ENCODE measurements at regions not wholly inside any gene's neighbourhood (a gene's known extent, or its start where the extent isn't known, plus 50 kb on each side); places are given as distances from the start of the nearest gene placed in this dataset.

- H3K4me3 ChIP-seq (ENCODE audit: low read depth, low read length), result no peak overlapping the region
- H3K4me1 ChIP-seq (ENCODE audit: control insufficient read depth, insufficient read depth, low read length), result no peaks in the 10 kb centered on the region
- no peaks in the 10 kb centered on the region for H3K36me3 ChIP-seq (ENCODE audit: control insufficient read depth in 2 of 2, insufficient read depth in 1 of 2, low read length in 2 of 2)
- ChIA-PET CTCF (no interaction called here), POLR2A (no interaction called here)
- no peaks in the 10 kb centered on the region for H3K9me3 ChIP-seq (ENCODE audit: control insufficient read depth, insufficient read depth, low read depth, low read length)
- H3K27ac ChIP-seq (ENCODE audit: extremely low read depth, low read depth, low read length), result no peak overlapping the region
- TF ChIP-seq PBX3 (CRISPR knock-in tag; IDR thresholded peaks at IDR 0.05) (no peak), ZNF184 (tag by site-specific recombination; IDR thresholded peaks at IDR 0.05) (no peak), SCRT1 (tag by site-specific recombination; IDR thresholded peaks at IDR 0.05; ENCODE audit: borderline replicate concordance) (no peak), ZNF677 (tag by site-specific recombination; IDR thresholded peaks at IDR 0.05) (no peak), AEBP2 (tag by site-specific recombination; IDR thresholded peaks at IDR 0.05; ENCODE audit: borderline replicate concordance) (no peak), ZNF114 (tag by site-specific recombination; IDR thresholded peaks at IDR 0.05) (no peak), HOXC10 (CRISPR knock-in tag; IDR thresholded peaks at IDR 0.05) (no peak), ZNF555 (tag by site-specific recombination; conservative IDR thresholded peaks at IDR 0.05) (no peak), ZNF155 (tag by site-specific recombination; IDR thresholded peaks at IDR 0.05) (no peak), ZFP69B (tag by site-specific recombination; IDR thresholded peaks at IDR 0.05) (no peak), GLI4 (tag by site-specific recombination; IDR thresholded peaks at IDR 0.05) (no peak), TCF7L2 (IDR thresholded peaks at IDR 0.05; ENCODE audit: borderline replicate concordance, low read depth, low read length) (no peak), IKZF3 (tag by site-specific recombination; IDR thresholded peaks at IDR 0.05) (no peak), ZNF239 (tag by site-specific recombination; IDR thresholded peaks at IDR 0.05) (no peak), ZNF530 (tag by site-specific recombination; IDR thresholded peaks at IDR 0.05; ENCODE audit: low read depth) (no peak)
- TF ChIP-seq, protein P1, sequence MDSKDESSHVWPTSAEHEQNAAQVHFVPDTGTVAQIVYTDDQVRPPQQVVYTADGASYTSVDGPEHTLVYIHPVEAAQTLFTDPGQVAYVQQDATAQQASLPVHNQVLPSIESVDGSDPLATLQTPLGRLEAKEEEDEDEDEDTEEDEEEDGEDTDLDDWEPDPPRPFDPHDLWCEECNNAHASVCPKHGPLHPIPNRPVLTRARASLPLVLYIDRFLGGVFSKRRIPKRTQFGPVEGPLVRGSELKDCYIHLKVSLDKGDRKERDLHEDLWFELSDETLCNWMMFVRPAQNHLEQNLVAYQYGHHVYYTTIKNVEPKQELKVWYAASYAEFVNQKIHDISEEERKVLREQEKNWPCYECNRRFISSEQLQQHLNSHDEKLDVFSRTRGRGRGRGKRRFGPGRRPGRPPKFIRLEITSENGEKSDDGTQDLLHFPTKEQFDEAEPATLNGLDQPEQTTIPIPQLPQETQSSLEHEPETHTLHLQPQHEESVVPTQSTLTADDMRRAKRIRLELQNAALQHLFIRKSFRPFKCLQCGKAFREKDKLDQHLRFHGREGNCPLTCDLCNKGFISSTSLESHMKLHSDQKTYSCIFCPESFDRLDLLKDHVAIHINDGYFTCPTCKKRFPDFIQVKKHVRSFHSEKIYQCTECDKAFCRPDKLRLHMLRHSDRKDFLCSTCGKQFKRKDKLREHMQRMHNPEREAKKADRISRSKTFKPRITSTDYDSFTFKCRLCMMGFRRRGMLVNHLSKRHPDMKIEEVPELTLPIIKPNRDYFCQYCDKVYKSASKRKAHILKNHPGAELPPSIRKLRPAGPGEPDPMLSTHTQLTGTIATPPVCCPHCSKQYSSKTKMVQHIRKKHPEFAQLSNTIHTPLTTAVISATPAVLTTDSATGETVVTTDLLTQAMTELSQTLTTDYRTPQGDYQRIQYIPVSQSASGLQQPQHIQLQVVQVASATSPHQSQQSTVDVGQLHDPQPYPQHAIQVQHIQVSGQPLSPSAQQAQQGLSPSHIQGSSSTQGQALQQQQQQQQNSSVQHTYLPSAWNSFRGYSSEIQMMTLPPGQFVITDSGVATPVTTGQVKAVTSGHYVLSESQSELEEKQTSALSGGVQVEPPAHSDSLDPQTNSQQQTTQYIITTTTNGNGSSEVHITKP (tag by site-specific recombination; IDR thresholded peaks at IDR 0.05), result no peak
- TF ChIP-seq, protein P2, sequence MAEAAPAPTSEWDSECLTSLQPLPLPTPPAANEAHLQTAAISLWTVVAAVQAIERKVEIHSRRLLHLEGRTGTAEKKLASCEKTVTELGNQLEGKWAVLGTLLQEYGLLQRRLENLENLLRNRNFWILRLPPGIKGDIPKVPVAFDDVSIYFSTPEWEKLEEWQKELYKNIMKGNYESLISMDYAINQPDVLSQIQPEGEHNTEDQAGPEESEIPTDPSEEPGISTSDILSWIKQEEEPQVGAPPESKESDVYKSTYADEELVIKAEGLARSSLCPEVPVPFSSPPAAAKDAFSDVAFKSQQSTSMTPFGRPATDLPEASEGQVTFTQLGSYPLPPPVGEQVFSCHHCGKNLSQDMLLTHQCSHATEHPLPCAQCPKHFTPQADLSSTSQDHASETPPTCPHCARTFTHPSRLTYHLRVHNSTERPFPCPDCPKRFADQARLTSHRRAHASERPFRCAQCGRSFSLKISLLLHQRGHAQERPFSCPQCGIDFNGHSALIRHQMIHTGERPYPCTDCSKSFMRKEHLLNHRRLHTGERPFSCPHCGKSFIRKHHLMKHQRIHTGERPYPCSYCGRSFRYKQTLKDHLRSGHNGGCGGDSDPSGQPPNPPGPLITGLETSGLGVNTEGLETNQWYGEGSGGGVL (tag by site-specific recombination; IDR thresholded peaks at IDR 0.05), result no peak
- TF ChIP-seq, protein P3, sequence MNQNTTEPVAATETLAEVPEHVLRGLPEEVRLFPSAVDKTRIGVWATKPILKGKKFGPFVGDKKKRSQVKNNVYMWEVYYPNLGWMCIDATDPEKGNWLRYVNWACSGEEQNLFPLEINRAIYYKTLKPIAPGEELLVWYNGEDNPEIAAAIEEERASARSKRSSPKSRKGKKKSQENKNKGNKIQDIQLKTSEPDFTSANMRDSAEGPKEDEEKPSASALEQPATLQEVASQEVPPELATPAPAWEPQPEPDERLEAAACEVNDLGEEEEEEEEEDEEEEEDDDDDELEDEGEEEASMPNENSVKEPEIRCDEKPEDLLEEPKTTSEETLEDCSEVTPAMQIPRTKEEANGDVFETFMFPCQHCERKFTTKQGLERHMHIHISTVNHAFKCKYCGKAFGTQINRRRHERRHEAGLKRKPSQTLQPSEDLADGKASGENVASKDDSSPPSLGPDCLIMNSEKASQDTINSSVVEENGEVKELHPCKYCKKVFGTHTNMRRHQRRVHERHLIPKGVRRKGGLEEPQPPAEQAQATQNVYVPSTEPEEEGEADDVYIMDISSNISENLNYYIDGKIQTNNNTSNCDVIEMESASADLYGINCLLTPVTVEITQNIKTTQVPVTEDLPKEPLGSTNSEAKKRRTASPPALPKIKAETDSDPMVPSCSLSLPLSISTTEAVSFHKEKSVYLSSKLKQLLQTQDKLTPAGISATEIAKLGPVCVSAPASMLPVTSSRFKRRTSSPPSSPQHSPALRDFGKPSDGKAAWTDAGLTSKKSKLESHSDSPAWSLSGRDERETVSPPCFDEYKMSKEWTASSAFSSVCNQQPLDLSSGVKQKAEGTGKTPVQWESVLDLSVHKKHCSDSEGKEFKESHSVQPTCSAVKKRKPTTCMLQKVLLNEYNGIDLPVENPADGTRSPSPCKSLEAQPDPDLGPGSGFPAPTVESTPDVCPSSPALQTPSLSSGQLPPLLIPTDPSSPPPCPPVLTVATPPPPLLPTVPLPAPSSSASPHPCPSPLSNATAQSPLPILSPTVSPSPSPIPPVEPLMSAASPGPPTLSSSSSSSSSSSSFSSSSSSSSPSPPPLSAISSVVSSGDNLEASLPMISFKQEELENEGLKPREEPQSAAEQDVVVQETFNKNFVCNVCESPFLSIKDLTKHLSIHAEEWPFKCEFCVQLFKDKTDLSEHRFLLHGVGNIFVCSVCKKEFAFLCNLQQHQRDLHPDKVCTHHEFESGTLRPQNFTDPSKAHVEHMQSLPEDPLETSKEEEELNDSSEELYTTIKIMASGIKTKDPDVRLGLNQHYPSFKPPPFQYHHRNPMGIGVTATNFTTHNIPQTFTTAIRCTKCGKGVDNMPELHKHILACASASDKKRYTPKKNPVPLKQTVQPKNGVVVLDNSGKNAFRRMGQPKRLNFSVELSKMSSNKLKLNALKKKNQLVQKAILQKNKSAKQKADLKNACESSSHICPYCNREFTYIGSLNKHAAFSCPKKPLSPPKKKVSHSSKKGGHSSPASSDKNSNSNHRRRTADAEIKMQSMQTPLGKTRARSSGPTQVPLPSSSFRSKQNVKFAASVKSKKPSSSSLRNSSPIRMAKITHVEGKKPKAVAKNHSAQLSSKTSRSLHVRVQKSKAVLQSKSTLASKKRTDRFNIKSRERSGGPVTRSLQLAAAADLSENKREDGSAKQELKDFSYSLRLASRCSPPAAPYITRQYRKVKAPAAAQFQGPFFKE (tag by site-specific recombination; IDR thresholded peaks at IDR 0.05; ENCODE audit: borderline replicate concordance), result no peak
Observed at GRCh38 chr2:7632420-7632819, 715.2 kb downstream of the RNF144A start.
